ENCODE measurements at regions not wholly inside any gene's neighbourhood (a gene's known extent, or its start where the extent isn't known, plus 50 kb on each side); places are given as distances from the start of the nearest gene placed in this dataset.
"Not testable (repeated sequence)": the region's sequence is repeated elsewhere in the genome, so short reads cannot be mapped to it uniquely, and the experiment has no call there.

- in situ Hi-C loops (cut with MboI; ENCODE audit: low sequenced_read_pairs, unreplicated experiment) = no loop called here
- no peak for TF ChIP-seq CTCF (IDR thresholded peaks at IDR 0.05; ENCODE audit: borderline replicate concordance, control extremely low read depth, extremely low read depth, insufficient read depth, missing control alignments)
- no peak for DNase-seq (ENCODE audit: low spot score)
These were observed 226.6 kb upstream of the ADCY2 start for GRCh38 chr5:7169240-7169878.

GRCh38 chr5:7170785-7171184 is 225.2 kb upstream of the ADCY2 start:
- in situ Hi-C loops (cut with MboI; ENCODE audit: low sequenced_read_pairs, unreplicated experiment); DNase-seq (ENCODE audit: low spot score): not testable (repeated sequence)

GRCh38 chr5:7179364-7179763 is 216.6 kb upstream of the ADCY2 start:
- no peak for DNase-seq (ENCODE audit: low spot score)
- no peak for TF ChIP-seq CTCF (IDR thresholded peaks at IDR 0.05; ENCODE audit: borderline replicate concordance, control extremely low read depth, extremely low read depth, insufficient read depth, missing control alignments)
- in situ Hi-C loops (cut with MboI; ENCODE audit: low sequenced_read_pairs, unreplicated experiment) = no loop called here

GRCh38 chr5:7181841-7182240 is 214.1 kb upstream of the ADCY2 start:
- no peak for DNase-seq (ENCODE audit: low spot score)
- no peak for TF ChIP-seq CTCF (IDR thresholded peaks at IDR 0.05; ENCODE audit: borderline replicate concordance, control extremely low read depth, extremely low read depth, insufficient read depth, missing control alignments)
- in situ Hi-C loops (cut with MboI; ENCODE audit: low sequenced_read_pairs, unreplicated experiment) = no loop called here

- TF ChIP-seq CTCF (IDR thresholded peaks at IDR 0.05; ENCODE audit: borderline replicate concordance, control extremely low read depth, extremely low read depth, insufficient read depth, missing control alignments) = no peak
- in situ Hi-C loops (cut with MboI; ENCODE audit: low sequenced_read_pairs, unreplicated experiment) = no loop called here
- DNase-seq (ENCODE audit: low spot score) = no peak
These were observed 210.2 kb upstream of the ADCY2 start for GRCh38 chr5:7185742-7186141.

GRCh38 chr5:7186818-7187217 is 209.1 kb upstream of the ADCY2 start:
- TF ChIP-seq CTCF (IDR thresholded peaks at IDR 0.05; ENCODE audit: borderline replicate concordance, control extremely low read depth, extremely low read depth, insufficient read depth, missing control alignments) = no peak
- in situ Hi-C loops (cut with MboI; ENCODE audit: low sequenced_read_pairs, unreplicated experiment) = no loop called here
- no peak for DNase-seq (ENCODE audit: low spot score)

- DNase-seq (ENCODE audit: low spot score) = no peak
- no peak for TF ChIP-seq CTCF (IDR thresholded peaks at IDR 0.05; ENCODE audit: borderline replicate concordance, control extremely low read depth, extremely low read depth, insufficient read depth, missing control alignments)
- in situ Hi-C loops (cut with MboI; ENCODE audit: low sequenced_read_pairs, unreplicated experiment) = no loop called here
These were observed 205.2 kb upstream of the ADCY2 start for GRCh38 chr5:7190712-7191250.

All from GM13976 (cell line).